Lower leg skin (tissue), 4 donors: ENCODE measurements at regions not wholly inside any gene's neighbourhood (a gene's known extent, or its start where the extent isn't known, plus 50 kb on each side); places are given as distances from the start of the nearest gene placed in this dataset.

ENCODE experiments used
- DNase-seq, 2 donors: peaks; one replicate each; pipeline ENCODE4 v3.0.0-alpha.2; 2019; ENCODE audit warnings: low spot score in 2 of 2
- H3K4me3 ChIP-seq: fragments of 200-600 bp; sonication (generic); 2 replicates; pipeline ENCODE4 v1.5.1; 2017; ENCODE audit warnings: mild to moderate bottlenecking, low read depth; ENCODE audit not compliant: poor library complexity, severe bottlenecking
- POLR2A ChIP-seq, 2 donors: fragments of 450-650 bp; IDR thresholded peaks; one replicate each; pipeline ENCODE4 v1.6.1; 2016 to 2017; ENCODE audit warnings: antibody characterized with exemption in 2 of 2, mild to moderate bottlenecking in 1 of 2, moderate library complexity in 1 of 2
- WGBS, 2 donors: methylation state at CpG; one replicate each; pipeline ENCODE4 v1.1.5; 2018; 5-methylcytosine and 5-hydroxymethylcytosine counted together
- intact Hi-C: fragments of 100-400 bp; cut with DNase I; formaldehyde crosslinking; loops from one replicate; pipeline ENCODE4 v1.15.0; 2023; ENCODE audit warnings: low total_unique reads
- TF ChIP-seq, protein P1 (sequence below), 3 donors: fragments of 450-650 bp; IDR thresholded peaks; one replicate each; pipeline ENCODE4 v1.5.1; 2016; ENCODE audit warnings: antibody characterized with exemption in 3 of 3, mild to moderate bottlenecking in 3 of 3, moderate library complexity in 2 of 3

DNA sequence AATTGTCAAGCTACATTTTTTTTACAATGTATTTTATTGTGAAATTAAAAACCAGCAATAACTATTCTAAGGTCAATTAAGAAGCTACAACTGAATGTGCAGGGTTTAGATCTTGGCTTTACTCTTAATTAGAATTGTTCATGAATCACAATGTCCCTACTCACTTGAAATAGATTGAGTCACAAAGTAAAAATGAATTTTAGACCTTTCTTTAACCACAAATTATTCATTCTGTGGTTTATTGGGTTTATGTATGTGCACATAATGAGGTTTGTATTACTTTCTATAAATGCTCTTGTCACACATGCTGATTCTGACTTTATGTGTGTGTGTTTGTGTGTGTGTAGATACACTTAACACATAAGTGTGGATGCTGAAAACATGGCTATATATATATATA lies 647.0 kb upstream of the AADAT start:
- no peak overlapping the region for H3K4me3 ChIP-seq
- intact Hi-C loops, result no loop called here
- DNase-seq, result no peak
- TF ChIP-seq POLR2A (IDR thresholded peaks at IDR 0.05), result no peak
- TF ChIP-seq, protein P1, sequence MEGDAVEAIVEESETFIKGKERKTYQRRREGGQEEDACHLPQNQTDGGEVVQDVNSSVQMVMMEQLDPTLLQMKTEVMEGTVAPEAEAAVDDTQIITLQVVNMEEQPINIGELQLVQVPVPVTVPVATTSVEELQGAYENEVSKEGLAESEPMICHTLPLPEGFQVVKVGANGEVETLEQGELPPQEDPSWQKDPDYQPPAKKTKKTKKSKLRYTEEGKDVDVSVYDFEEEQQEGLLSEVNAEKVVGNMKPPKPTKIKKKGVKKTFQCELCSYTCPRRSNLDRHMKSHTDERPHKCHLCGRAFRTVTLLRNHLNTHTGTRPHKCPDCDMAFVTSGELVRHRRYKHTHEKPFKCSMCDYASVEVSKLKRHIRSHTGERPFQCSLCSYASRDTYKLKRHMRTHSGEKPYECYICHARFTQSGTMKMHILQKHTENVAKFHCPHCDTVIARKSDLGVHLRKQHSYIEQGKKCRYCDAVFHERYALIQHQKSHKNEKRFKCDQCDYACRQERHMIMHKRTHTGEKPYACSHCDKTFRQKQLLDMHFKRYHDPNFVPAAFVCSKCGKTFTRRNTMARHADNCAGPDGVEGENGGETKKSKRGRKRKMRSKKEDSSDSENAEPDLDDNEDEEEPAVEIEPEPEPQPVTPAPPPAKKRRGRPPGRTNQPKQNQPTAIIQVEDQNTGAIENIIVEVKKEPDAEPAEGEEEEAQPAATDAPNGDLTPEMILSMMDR (IDR thresholded peaks at IDR 0.05), result no peak

DNA sequence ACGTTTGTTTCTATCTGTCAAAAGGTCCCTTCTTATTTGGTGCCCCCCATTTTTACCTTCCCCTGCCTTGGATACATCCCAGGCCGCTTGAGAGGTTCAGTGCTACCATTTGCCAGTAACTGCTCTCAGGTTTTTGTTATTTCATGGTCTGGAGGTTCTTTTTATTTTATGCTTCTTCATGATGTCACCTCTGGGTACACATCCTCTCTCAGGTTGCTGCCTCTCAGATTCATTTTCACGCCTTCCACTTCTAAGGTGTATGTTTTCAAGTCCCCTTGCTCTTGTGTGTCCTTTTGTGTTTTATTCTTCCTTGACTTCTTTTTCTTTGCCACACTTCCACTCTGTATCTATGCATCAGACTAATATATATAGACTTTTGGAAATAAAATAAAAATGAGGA lies 640.1 kb upstream of the AADAT start:
- TF ChIP-seq, protein P1 (IDR thresholded peaks at IDR 0.05), result no peak
- no peak for TF ChIP-seq POLR2A (IDR thresholded peaks at IDR 0.05)
- DNase-seq, result no peak
- intact Hi-C loops, result no loop called here
- WGBS, 2 donors, result 78 to 79% methylated on average over 3 of the region's 3 CpGs
- no peak overlapping the region for H3K4me3 ChIP-seq

DNA sequence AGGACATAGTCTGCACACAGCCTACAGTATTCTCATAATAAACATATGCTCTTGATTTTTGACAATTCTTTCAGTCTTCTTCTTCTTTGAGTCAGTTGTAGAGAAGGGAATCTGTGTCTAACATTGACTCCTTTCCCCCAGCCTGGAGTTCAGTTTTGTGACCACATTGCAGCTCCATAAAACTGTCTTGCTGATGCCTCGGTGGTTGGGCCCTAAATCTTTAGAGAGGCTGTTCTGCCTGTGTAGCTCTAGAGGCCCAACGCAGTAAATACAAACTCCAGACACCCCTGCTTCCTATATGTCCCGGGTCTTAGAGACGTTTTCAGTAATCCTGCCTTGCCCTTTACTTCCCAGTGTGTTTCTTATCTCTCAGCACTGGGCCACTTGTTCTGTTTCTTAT lies 639.5 kb upstream of the AADAT start:
- TF ChIP-seq, protein P1 (IDR thresholded peaks at IDR 0.05), result no peak
- TF ChIP-seq POLR2A (IDR thresholded peaks at IDR 0.05), result no peak
- no peak overlapping the region for H3K4me3 ChIP-seq
- DNase-seq, result no peak
- WGBS, 2 donors, result 28 to 46% methylated on average over 4 of the region's 4 CpGs
- intact Hi-C loops, result no loop called here

DNA sequence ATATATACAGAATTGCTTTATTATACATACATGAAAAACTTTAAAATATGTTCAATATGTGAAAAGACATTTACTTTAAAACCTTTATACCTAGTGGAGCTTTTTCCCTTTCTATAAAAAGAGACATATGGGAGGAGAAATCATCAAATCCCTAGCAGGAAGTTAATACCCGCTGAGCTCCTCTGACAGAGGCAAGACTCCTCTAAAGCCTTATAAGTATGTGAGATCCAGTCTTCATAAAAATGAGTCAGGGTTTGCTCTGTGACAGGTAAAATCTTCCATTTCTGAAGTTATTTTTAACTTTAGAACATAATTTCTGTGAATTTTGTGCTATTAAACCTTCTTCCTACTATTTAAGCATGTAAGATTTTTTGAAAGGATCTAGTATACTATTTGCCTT lies 634.4 kb upstream of the AADAT start:
- 44 to 58% methylated on average over 1 of the region's 1 CpG for WGBS, 2 donors
- H3K4me3 ChIP-seq, result no peak overlapping the region
- TF ChIP-seq, protein P1 (IDR thresholded peaks at IDR 0.05), result no peak
- TF ChIP-seq POLR2A (IDR thresholded peaks at IDR 0.05), result no peak
- no peak for DNase-seq
- intact Hi-C loops, result no loop called here

DNA sequence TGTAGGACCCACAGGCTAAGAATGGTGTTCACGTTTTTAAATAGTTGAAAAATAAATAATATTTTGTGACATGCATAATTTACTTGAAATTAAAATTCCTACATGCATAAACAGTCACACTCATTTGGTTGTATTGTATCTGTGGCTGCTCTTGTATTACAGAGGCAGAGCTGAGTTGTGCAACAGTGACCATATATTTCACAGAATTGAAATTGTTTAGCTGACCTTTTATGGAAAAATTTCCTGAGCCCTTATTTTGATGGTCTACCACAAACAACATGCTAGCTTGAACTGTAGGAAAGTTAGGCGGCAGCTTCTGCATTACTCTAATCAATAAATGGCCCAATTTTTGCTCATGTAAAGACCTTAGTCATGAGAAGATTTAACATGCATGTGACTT lies 633.4 kb upstream of the AADAT start:
- no peak overlapping the region for H3K4me3 ChIP-seq
- intact Hi-C loops, result no loop called here
- DNase-seq, result no peak
- TF ChIP-seq, protein P1 (IDR thresholded peaks at IDR 0.05), result no peak
- TF ChIP-seq POLR2A (IDR thresholded peaks at IDR 0.05), result no peak
- 81 to 89% methylated on average over 2 of the region's 2 CpGs for WGBS, 2 donors

DNA sequence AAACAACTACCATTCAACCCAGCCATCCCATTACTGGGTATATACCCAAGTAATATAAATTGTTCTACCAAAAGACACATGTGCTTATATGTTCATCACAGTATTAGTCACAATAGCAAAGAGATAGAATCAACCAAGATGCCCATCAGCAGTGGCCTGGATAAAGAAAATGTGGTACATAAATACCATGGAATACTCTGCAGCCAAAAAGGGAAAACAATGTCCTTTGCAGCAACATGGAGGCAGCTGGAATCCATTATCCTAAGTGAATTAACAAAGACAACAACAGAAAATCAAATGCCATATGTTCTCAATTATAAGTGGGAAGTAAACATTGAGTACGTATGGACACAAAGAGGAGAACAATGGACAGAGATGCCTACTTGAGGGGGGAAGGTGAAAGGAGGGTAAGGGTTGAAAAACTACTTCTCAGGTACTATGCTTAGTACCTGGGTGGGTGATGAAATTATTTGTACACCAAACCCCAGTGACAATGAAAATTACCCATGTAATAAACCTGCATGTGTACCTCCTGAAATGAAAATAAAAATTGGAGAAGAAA lies 632.1 kb upstream of the AADAT start:
- DNase-seq, result no peak
- H3K4me3 ChIP-seq, result no peak overlapping the region
- intact Hi-C loops, result no loop called here
- WGBS, 2 donors, result 66 to 71% methylated on average over 1 of the region's 1 CpG
- TF ChIP-seq, protein P1 (IDR thresholded peaks at IDR 0.05), result no peak
- TF ChIP-seq POLR2A (IDR thresholded peaks at IDR 0.05), result no peak
